ENCODE measurements at regions not wholly inside any gene's neighbourhood (a gene's known extent, or its start where the extent isn't known, plus 50 kb on each side); places are given as distances from the start of the nearest gene placed in this dataset.

DNA sequence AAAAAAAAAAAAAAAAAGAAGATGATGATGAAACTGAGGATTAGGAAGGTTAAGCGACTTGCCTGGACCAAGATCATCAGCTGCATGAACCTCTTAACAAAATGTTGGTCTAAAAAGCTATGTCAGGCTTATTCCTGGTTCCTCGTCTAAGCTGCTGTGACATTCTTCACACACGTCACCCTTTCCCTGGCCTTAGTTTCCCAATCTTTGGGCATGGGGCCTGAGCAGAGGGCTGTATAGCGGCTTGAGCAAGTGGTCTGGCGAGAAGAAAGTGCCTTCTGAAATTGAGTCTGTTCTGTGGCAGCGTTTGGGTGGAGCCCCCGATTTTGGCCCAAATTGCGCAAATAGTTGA lies 58.7 kb upstream of the CCND2 start:
- H3K4me3 ChIP-seq (ENCODE audit: low read depth, low read length): no peak overlapping the region

More for the DNA sequence above, 58.7 kb upstream of the CCND2 start:
- ChIA-PET POLR2A (interaction anchor here (0.6 kb wide), 1 partner anchor 22 kb away, joined by 3 read pairs; no protein-coding TSS in a partner anchor), CTCF (interaction anchor here (0.7 kb wide), 1 partner anchor 742 kb away, joined by 5 read pairs; no protein-coding TSS in a partner anchor)
- Histone ChIP-seq H3K9me3 (ENCODE audit: control insufficient read depth, insufficient read depth, low read depth, low read length) (no peaks in the 10 kb centered on the region), H3K36me3 (ENCODE audit: control insufficient read depth in 2 of 2, insufficient read depth in 1 of 2, low read length in 2 of 2) (no peaks in the 10 kb centered on the region), H3K27ac (ENCODE audit: extremely low read depth, low read depth, low read length) (no peak overlapping the region), H3K4me1 (ENCODE audit: control insufficient read depth, insufficient read depth, low read length) (no peaks in the 10 kb centered on the region)
- TF ChIP-seq ZNF660 (tag by site-specific recombination; IDR thresholded peaks at IDR 0.05): no peak
- no peak for TF ChIP-seq ZXDB (tag by site-specific recombination; IDR thresholded peaks at IDR 0.05)
- TF ChIP-seq HIC1 (tag by site-specific recombination; IDR thresholded peaks at IDR 0.05): no peak
- TF ChIP-seq ZNF169 (tag by site-specific recombination; IDR thresholded peaks at IDR 0.05): no peak
- TF ChIP-seq ZNF239 (tag by site-specific recombination; IDR thresholded peaks at IDR 0.05): no peak
- no peak for TF ChIP-seq ZNF558 (tag by site-specific recombination; IDR thresholded peaks at IDR 0.05)
- TF ChIP-seq, protein P1, sequence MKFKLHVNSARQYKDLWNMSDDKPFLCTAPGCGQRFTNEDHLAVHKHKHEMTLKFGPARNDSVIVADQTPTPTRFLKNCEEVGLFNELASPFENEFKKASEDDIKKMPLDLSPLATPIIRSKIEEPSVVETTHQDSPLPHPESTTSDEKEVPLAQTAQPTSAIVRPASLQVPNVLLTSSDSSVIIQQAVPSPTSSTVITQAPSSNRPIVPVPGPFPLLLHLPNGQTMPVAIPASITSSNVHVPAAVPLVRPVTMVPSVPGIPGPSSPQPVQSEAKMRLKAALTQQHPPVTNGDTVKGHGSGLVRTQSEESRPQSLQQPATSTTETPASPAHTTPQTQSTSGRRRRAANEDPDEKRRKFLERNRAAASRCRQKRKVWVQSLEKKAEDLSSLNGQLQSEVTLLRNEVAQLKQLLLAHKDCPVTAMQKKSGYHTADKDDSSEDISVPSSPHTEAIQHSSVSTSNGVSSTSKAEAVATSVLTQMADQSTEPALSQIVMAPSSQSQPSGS (tag by site-specific recombination; IDR thresholded peaks at IDR 0.05; ENCODE audit: low read depth): no peak
- no peak for TF ChIP-seq ZNF548 (tag by site-specific recombination; IDR thresholded peaks at IDR 0.05)
- no peak for TF ChIP-seq OVOL3 (tag by site-specific recombination; IDR thresholded peaks at IDR 0.05)
- TF ChIP-seq, protein P2, sequence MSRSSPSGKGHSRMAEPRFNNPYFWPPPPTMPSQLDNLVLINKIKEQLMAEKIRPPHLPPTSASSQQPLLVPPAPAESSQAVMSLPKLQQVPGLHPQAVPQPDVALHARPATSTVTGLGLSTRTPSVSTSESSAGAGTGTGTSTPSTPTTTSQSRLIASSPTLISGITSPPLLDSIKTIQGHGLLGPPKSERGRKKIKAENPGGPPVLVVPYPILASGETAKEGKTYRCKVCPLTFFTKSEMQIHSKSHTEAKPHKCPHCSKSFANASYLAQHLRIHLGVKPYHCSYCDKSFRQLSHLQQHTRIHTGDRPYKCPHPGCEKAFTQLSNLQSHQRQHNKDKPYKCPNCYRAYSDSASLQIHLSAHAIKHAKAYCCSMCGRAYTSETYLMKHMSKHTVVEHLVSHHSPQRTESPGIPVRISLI (tag by site-specific recombination; IDR thresholded peaks at IDR 0.05): no peak
- TF ChIP-seq, protein P3, sequence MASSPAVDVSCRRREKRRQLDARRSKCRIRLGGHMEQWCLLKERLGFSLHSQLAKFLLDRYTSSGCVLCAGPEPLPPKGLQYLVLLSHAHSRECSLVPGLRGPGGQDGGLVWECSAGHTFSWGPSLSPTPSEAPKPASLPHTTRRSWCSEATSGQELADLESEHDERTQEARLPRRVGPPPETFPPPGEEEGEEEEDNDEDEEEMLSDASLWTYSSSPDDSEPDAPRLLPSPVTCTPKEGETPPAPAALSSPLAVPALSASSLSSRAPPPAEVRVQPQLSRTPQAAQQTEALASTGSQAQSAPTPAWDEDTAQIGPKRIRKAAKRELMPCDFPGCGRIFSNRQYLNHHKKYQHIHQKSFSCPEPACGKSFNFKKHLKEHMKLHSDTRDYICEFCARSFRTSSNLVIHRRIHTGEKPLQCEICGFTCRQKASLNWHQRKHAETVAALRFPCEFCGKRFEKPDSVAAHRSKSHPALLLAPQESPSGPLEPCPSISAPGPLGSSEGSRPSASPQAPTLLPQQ (tag by site-specific recombination; IDR thresholded peaks at IDR 0.05): no peak
- TF ChIP-seq ZNF843 (tag by site-specific recombination; IDR thresholded peaks at IDR 0.05): no peak
- TF ChIP-seq ZSCAN4 (tag by site-specific recombination; IDR thresholded peaks at IDR 0.05): no peak
- TF ChIP-seq EGR2 (tag by site-specific recombination; IDR thresholded peaks at IDR 0.05; ENCODE audit: low read depth): no peak
- TF ChIP-seq ZNF473 (tag by site-specific recombination; IDR thresholded peaks at IDR 0.05): no peak
- no peak for TF ChIP-seq ZNF10 (tag by site-specific recombination; IDR thresholded peaks at IDR 0.05)
- no peak for TF ChIP-seq MYNN (tag by site-specific recombination; IDR thresholded peaks at IDR 0.05; ENCODE audit: borderline replicate concordance)
- TF ChIP-seq, protein P4, sequence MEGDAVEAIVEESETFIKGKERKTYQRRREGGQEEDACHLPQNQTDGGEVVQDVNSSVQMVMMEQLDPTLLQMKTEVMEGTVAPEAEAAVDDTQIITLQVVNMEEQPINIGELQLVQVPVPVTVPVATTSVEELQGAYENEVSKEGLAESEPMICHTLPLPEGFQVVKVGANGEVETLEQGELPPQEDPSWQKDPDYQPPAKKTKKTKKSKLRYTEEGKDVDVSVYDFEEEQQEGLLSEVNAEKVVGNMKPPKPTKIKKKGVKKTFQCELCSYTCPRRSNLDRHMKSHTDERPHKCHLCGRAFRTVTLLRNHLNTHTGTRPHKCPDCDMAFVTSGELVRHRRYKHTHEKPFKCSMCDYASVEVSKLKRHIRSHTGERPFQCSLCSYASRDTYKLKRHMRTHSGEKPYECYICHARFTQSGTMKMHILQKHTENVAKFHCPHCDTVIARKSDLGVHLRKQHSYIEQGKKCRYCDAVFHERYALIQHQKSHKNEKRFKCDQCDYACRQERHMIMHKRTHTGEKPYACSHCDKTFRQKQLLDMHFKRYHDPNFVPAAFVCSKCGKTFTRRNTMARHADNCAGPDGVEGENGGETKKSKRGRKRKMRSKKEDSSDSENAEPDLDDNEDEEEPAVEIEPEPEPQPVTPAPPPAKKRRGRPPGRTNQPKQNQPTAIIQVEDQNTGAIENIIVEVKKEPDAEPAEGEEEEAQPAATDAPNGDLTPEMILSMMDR (tag by site-specific recombination; IDR thresholded peaks at IDR 0.05): no peak
